SH-SY5Y (cell line): ENCODE measurements at regions not wholly inside any gene's neighbourhood (a gene's known extent, or its start where the extent isn't known, plus 50 kb on each side); places are given as distances from the start of the nearest gene placed in this dataset.

Experiments used
- GATA2 ChIP-seq: IDR thresholded peaks from 2 replicates; pipeline ENCODE4 v1.6.1; 2011; ENCODE audit warnings: mild to moderate bottlenecking, low read depth, low read length
- GATA3 ChIP-seq: IDR thresholded peaks from 2 replicates; pipeline ENCODE4 v1.6.1; 2011; ENCODE audit warnings: low read depth, mild to moderate bottlenecking, low read length, moderate library complexity

- no peak for TF ChIP-seq GATA2
- no peak for TF ChIP-seq GATA3
Observed at GRCh38 chr16:62814891-62815290, 778.7 kb upstream of the CDH8 start.
